Smooth muscle cell (in vitro differentiated cells): ENCODE measurements at regions not wholly inside any gene's neighbourhood (a gene's known extent, or its start where the extent isn't known, plus 50 kb on each side); places are given as distances from the start of the nearest gene placed in this dataset.

Experiments used
- DNase-seq: peaks from one replicate; lab custom pipeline; 2025; ENCODE audit not compliant: unreplicated experiment; lab: John Stamatoyannopoulos, UW
- H2AFZ ChIP-seq: fragments of 200-600 bp; sonication (generic); 2 replicates; pipeline ENCODE4 v1.6.0; 2016; ENCODE audit warnings: antibody characterized with exemption, low read depth, mild to moderate bottlenecking
- H3F3A ChIP-seq: fragments of 200-600 bp; sonication (generic); 2 replicates; pipeline ENCODE4 v1.6.0; 2017; ENCODE audit warnings: antibody characterized with exemption, low read depth
- H3K27ac ChIP-seq: fragments of 200-600 bp; sonication (generic); 2 replicates; pipeline ENCODE4 v1.5.1; 2016; ENCODE audit warnings: low read depth, mild to moderate bottlenecking
- H3K27me3 ChIP-seq: fragments of 200-600 bp; sonication (generic); 2 replicates; pipeline ENCODE4 v1.6.1; 2016; ENCODE audit warnings: low read depth, mild to moderate bottlenecking
- H3K36me3 ChIP-seq: fragments of 200-600 bp; sonication (generic); 2 replicates; pipeline ENCODE4 v1.5.1; 2016; ENCODE audit warnings: low read depth
- H3K4me1 ChIP-seq: fragments of 200-600 bp; sonication (generic); 2 replicates; pipeline ENCODE4 v1.5.1; 2016; ENCODE audit warnings: low read depth
- H3K4me2 ChIP-seq: fragments of 200-600 bp; sonication (generic); 2 replicates; pipeline ENCODE4 v1.6.0; 2016; ENCODE audit warnings: mild to moderate bottlenecking
- H3K4me3 ChIP-seq: fragments of 200-600 bp; sonication (generic); 2 replicates; pipeline ENCODE4 v1.5.1; 2016; ENCODE audit warnings: mild to moderate bottlenecking
- H3K79me2 ChIP-seq: fragments of 200-600 bp; sonication (generic); 2 replicates; pipeline ENCODE4 v1.6.0; 2016; ENCODE audit warnings: low read depth, mild to moderate bottlenecking
- H3K9ac ChIP-seq: fragments of 200-600 bp; sonication (generic); 2 replicates; pipeline ENCODE4 v1.6.0; 2016; ENCODE audit warnings: low read depth
- H3K9me3 ChIP-seq: fragments of 200-600 bp; sonication (generic); replicated peaks from 2 replicates; pipeline ENCODE4 v1.5.1; 2016; ENCODE audit warnings: low read depth
- H4K20me1 ChIP-seq: fragments of 200-600 bp; sonication (generic); 2 replicates; pipeline ENCODE4 v1.6.0; 2016; ENCODE audit warnings: low read depth
- CTCF ChIP-seq: fragments of 200-600 bp; sonication (generic); IDR thresholded peaks from 2 replicates; pipeline ENCODE4 v1.5.1; 2017; ENCODE audit warnings: borderline replicate concordance, mild to moderate bottlenecking, antibody characterized with exemption; ENCODE audit not compliant: insufficient read depth, poor library complexity, severe bottlenecking
- whole genome bisulfite sequencing: methylation state at CpG from one replicate; pipeline ENCODE4 v1.1.7; 2016; ENCODE audit warnings: low lambda C conversion rate; 5-methylcytosine and 5-hydroxymethylcytosine counted together

DNA sequence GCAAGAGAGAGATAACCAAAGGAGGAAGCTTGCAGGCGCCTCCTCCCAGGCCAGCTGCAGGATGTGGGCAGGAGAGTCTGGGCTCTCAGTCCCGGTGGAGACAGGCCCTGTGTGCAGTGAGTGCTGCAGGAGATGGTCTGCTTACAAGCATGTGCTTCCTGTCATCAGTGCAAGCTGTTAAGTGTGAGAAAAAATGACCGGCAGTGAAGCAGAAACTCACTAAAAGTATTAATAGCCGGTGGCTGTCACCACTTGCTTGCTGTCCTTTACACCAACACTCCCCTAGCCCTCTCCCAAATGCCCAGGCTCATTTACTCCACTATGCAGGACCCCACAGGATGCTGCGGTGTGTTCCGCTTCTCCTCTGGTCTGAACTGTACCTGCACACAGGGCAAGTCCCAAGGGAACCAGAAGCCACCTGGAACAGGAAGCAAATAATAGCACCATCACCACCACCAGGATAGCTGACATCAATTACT lies 435.6 kb upstream of the HS6ST1 start:
- no peak overlapping the region for H2AFZ ChIP-seq
- DNase-seq, result no peak
- H3K9ac ChIP-seq, result no peak overlapping the region
- no peaks in the 10 kb centered on the region for H4K20me1 ChIP-seq
- H3K27me3 ChIP-seq, result peaks cover 4% of the 10 kb centered on the region
- no peaks in the 10 kb centered on the region for H3K36me3 ChIP-seq
- no peaks in the 10 kb centered on the region for H3F3A ChIP-seq
- no peak overlapping the region for H3K27ac ChIP-seq
- H3K79me2 ChIP-seq, result no peaks in the 10 kb centered on the region
- no peak overlapping the region for H3K4me3 ChIP-seq
- no peak for TF ChIP-seq CTCF
- H3K4me2 ChIP-seq, result no peak overlapping the region
- no peaks in the 10 kb centered on the region for H3K9me3 ChIP-seq
- no peaks in the 10 kb centered on the region for H3K4me1 ChIP-seq
- 39% methylated on average over 6 of the region's 6 CpGs for WGBS

DNA sequence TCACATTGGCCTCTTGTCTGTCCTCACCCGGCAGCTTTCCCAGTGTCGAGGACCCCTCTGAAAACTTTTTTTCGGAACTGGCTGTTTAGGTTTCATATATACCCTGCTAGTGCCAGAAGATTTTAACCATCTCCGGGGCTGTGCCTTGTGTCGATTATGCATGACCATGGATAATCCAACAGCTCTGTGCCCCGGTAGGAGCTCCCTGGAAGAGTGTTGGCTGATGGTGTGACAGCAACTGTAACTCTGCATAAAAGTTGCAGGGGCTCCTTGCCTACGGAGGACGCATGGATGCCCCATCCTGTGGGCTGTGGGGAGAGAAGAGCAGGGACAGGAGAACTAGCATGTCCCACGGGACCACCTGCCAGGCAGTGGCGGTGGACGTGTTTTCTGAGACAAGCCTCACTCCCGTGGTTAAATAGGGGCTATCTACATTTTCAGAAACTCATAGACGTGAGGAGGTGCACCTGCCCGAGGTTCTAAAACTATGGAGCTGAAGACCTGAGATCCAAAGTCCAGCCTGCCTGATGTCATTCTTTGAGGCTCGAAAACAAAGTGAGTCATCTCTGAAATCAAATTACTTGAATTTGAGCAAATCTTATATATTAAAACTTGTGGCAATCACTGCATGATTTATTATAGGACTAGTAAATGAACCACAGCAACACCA lies 437.2 kb upstream of the HS6ST1 start:
- Histone ChIP-seq H3K4me1 (no peaks in the 10 kb centered on the region), H4K20me1 (no peaks in the 10 kb centered on the region), H3F3A (no peaks in the 10 kb centered on the region), H3K4me2 (no peak overlapping the region), H3K27me3 (peaks cover 4% of the 10 kb centered on the region), H3K36me3 (no peaks in the 10 kb centered on the region), H3K27ac (no peak overlapping the region), H2AFZ (no peak overlapping the region), H3K4me3 (no peak overlapping the region), H3K79me2 (no peaks in the 10 kb centered on the region), H3K9ac (no peak overlapping the region), H3K9me3 (no peaks in the 10 kb centered on the region)
- 68% methylated on average over 15 of the region's 15 CpGs for WGBS
- TF ChIP-seq CTCF, result no peak
- DNase-seq, result no peak

- Histone ChIP-seq H3K27ac (no peak overlapping the region), H3K9me3 (no peaks in the 10 kb centered on the region), H3K4me3 (no peak overlapping the region), H3K36me3 (no peaks in the 10 kb centered on the region), H3F3A (no peaks in the 10 kb centered on the region), H2AFZ (no peak overlapping the region), H3K79me2 (no peaks in the 10 kb centered on the region), H3K4me1 (no peaks in the 10 kb centered on the region), H4K20me1 (no peaks in the 10 kb centered on the region), H3K4me2 (no peak overlapping the region), H3K27me3 (peaks cover 4% of the 10 kb centered on the region), H3K9ac (no peak overlapping the region)
- DNase-seq, result no peak
- WGBS, result 51% methylated on average over 2 of the region's 2 CpGs
- no peak for TF ChIP-seq CTCF
Observed at GRCh38 chr2:128756365-128756717, 437.7 kb upstream of the HS6ST1 start.

DNA sequence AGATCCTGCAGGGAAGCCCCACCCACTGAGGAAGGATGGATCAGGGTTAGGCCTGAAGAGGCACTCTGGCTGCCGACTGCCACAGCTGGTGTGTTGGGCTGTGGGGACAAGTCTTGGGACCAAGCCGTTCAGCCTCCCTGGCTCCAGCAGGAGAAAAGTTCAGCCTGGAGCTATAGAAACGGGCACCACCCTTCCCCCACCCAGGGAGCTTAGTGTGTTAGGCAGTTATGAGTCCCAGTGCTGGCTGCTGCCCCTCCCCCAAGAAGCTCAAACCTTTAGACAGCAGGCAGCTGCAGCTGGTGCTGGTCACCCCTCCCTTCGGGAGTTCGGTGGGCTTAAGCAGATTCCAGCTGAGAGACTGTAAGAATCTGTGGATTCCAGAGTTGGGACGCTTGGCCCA lies 447.1 kb upstream of the HS6ST1 start:
- H3K9ac ChIP-seq, result no peak overlapping the region
- 67% methylated on average over 6 of the region's 6 CpGs for WGBS
- H3K27me3 ChIP-seq, result no peaks in the 10 kb centered on the region
- H4K20me1 ChIP-seq, result no peaks in the 10 kb centered on the region
- no peaks in the 10 kb centered on the region for H3F3A ChIP-seq
- no peak for TF ChIP-seq CTCF
- no peak overlapping the region for H3K4me2 ChIP-seq
- peaks cover 13% of the 10 kb centered on the region for H3K9me3 ChIP-seq
- no peak for DNase-seq
- H3K27ac ChIP-seq, result no peak overlapping the region
- H3K36me3 ChIP-seq, result no peaks in the 10 kb centered on the region
- H3K79me2 ChIP-seq, result no peaks in the 10 kb centered on the region
- H3K4me1 ChIP-seq, result peaks cover 3% of the 10 kb centered on the region
- no peak overlapping the region for H3K4me3 ChIP-seq
- H2AFZ ChIP-seq, result no peak overlapping the region
